ENCODE measurements at regions not wholly inside any gene's neighbourhood (a gene's known extent, or its start where the extent isn't known, plus 50 kb on each side); places are given as distances from the start of the nearest gene placed in this dataset.

DNA sequence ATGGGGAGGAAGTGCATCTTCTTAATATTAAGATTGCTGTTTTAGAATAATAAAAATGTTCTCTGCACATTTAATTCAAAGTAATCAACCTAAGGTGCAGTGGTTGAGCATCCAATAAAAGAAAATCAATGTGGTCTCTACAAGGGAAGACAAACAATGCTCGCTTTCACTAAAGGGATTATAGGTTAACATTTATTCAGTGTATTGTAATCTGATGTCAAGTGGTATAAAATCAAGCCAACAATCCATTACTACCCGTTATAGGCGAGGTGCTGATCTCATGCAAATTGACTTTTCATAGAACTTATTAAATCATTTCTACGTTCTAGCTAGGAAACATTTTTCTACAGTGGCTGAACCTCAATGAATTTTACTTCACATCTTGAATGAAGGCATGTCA lies 773.9 kb downstream of the NR2F1-AS1 start:
- Histone ChIP-seq H3K9me3 (no peaks in the 10 kb centered on the region), H3K36me3 (no peaks in the 10 kb centered on the region), H3K4me3 (no peak overlapping the region), H3K4me1 (no peaks in the 10 kb centered on the region), H3K27ac (no peak overlapping the region), H3K27me3 (peaks cover 0 to 3% (median 0%) of the 10 kb centered on the region in 7 donors)
- no peak for DNase-seq
- ATAC-seq, result no peak
- intact Hi-C loops (cut with DNase I), result loop anchor here in 1 of 10 donors (1.0 kb wide), 1 partner anchor 15 kb away; no protein-coding TSS in a partner anchor
- WGBS, 2 donors, result 87 to 92% methylated on average over 4 of the region's 4 CpGs
- TF ChIP-seq, protein P1, sequence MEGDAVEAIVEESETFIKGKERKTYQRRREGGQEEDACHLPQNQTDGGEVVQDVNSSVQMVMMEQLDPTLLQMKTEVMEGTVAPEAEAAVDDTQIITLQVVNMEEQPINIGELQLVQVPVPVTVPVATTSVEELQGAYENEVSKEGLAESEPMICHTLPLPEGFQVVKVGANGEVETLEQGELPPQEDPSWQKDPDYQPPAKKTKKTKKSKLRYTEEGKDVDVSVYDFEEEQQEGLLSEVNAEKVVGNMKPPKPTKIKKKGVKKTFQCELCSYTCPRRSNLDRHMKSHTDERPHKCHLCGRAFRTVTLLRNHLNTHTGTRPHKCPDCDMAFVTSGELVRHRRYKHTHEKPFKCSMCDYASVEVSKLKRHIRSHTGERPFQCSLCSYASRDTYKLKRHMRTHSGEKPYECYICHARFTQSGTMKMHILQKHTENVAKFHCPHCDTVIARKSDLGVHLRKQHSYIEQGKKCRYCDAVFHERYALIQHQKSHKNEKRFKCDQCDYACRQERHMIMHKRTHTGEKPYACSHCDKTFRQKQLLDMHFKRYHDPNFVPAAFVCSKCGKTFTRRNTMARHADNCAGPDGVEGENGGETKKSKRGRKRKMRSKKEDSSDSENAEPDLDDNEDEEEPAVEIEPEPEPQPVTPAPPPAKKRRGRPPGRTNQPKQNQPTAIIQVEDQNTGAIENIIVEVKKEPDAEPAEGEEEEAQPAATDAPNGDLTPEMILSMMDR (IDR thresholded peaks at IDR 0.05), result no peak

DNA sequence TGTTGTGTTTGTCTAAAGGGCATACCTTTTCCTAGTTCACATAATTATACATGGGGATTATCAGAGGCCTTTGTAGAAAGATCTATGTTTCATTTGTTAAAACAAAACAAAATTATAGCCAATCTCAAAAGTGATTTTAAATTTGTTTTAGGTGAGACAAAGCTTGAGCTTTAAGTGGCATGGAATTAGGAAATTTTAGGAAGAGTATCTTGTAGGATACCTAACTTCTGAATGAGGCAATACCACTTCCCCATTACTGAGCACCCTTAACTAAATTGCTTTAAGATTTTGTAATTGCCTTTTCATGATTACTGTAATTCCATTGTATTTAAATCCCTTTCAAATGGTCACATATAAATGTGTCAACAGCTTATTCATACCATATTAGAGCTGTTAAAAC lies 775.6 kb downstream of the NR2F1-AS1 start:
- H3K27me3 ChIP-seq, result peaks cover 0 to 4% (median 0%) of the 10 kb centered on the region in 7 donors
- H3K27ac ChIP-seq, result no peak overlapping the region
- no peaks in the 10 kb centered on the region for H3K9me3 ChIP-seq
- no peaks in the 10 kb centered on the region for H3K4me1 ChIP-seq
- no peak for DNase-seq
- intact Hi-C loops (cut with DNase I), result no loop called here
- ATAC-seq, result no peak
- no peaks in the 10 kb centered on the region for H3K36me3 ChIP-seq
- no peak overlapping the region for H3K4me3 ChIP-seq
- TF ChIP-seq, protein P1 (IDR thresholded peaks at IDR 0.05), result no peak

DNA sequence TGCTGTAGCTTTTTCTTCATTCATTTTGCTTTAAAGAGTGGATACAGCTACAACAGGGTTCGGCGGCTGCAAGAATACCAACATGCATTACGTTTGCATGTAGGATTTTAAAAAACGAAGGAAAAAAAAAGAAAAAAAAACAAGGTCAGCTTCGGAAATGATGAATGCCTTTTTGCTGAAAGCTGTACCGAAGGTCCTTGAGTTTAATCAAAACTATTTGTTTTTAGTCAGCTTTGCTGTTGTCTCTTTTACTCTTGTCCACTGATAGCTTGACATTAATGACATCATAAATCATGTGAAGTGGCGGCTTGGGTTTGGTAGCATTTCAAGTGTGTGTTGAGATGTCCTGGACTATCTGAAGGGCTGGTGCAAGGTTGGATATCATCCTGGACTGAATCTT lies 779.1 kb downstream of the NR2F1-AS1 start:
- ATAC-seq (no peak), DNase-seq (no peak)
- Histone ChIP-seq H3K9me3 (no peaks in the 10 kb centered on the region), H3K36me3 (no peaks in the 10 kb centered on the region), H3K4me1 (no peaks in the 10 kb centered on the region), H3K27ac (no peak overlapping the region), H3K27me3 (peaks cover 0 to 4% (median 0%) of the 10 kb centered on the region in 7 donors), H3K4me3 (no peak overlapping the region)
- 50 to 56% methylated on average over 7 of the region's 7 CpGs for WGBS, 2 donors
- intact Hi-C loops (cut with DNase I), result no loop called here
- TF ChIP-seq, protein P1 (IDR thresholded peaks at IDR 0.05), result no peak

DNA sequence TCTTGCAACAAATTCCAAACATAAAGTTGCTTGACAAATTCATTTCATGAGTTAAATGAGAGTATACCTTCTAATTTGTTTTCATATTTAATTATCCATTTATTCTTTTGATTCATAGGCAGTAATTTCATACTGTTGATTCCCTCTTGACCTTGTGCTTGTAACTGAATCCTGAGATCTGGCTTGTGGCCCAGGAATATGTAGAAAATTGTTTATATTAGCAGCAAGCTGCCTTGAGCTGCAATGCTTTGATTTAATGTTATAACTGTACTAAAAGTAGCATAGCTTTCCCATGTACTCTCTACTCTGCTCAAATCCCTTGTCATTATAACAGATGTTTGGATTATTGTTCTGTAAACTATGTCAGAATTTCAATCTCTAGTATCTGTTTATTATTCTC lies 780.7 kb downstream of the NR2F1-AS1 start:
- Histone ChIP-seq H3K4me1 (no peaks in the 10 kb centered on the region), H3K4me3 (no peak overlapping the region), H3K9me3 (peaks cover 0 to 15% (median 0%) of the 10 kb centered on the region in 11 donors), H3K36me3 (no peaks in the 10 kb centered on the region), H3K27me3 (peaks cover 0 to 4% (median 0%) of the 10 kb centered on the region in 7 donors), H3K27ac (no peak overlapping the region)
- no peak for ATAC-seq
- DNase-seq, result no peak
- intact Hi-C loops (cut with DNase I), result no loop called here
- TF ChIP-seq, protein P1 (IDR thresholded peaks at IDR 0.05), result no peak

All from heart right ventricle (tissue), 16 donors.